Glutamatergic neuron (in vitro differentiated cells): ENCODE measurements at regions not wholly inside any gene's neighbourhood (a gene's known extent, or its start where the extent isn't known, plus 50 kb on each side); places are given as distances from the start of the nearest gene placed in this dataset.
A peak's percentile ranks its signal among the peaks of the same experiment; 100 is the strongest.

ENCODE experiments used
- DNase-seq: peaks from one replicate; pipeline ENCODE4 v3.0.0; 2022
- H3K27ac Mint-ChIP-seq: one replicate; pipeline ENCODE4 v1.8.0; 2020; ENCODE audit warnings: mild to moderate bottlenecking, mixed read lengths, inconsistent platforms; ENCODE audit not compliant: unreplicated experiment
- H3K27me3 Mint-ChIP-seq: one replicate; pipeline ENCODE4 v1.8.0; 2020; ENCODE audit warnings: mild to moderate bottlenecking, moderate library complexity, mixed read lengths, inconsistent platforms; ENCODE audit not compliant: unreplicated experiment
- H3K36me3 Mint-ChIP-seq: one replicate; pipeline ENCODE4 v1.8.0; 2020; ENCODE audit warnings: mild to moderate bottlenecking, mixed read lengths, inconsistent platforms; ENCODE audit not compliant: unreplicated experiment
- H3K4me1 Mint-ChIP-seq: one replicate; pipeline ENCODE4 v1.8.0; 2020; ENCODE audit warnings: mild to moderate bottlenecking, low read depth, mixed read lengths, inconsistent platforms; ENCODE audit not compliant: unreplicated experiment
- H3K4me3 Mint-ChIP-seq: one replicate; pipeline ENCODE4 v1.8.0; 2020; ENCODE audit warnings: mild to moderate bottlenecking, mixed read lengths, inconsistent platforms; ENCODE audit not compliant: unreplicated experiment
- H3K9me3 Mint-ChIP-seq: one replicate; pipeline ENCODE4 v1.8.0; 2020; ENCODE audit warnings: mild to moderate bottlenecking, moderate library complexity, mixed read lengths, inconsistent platforms; ENCODE audit not compliant: unreplicated experiment
- CTCF ChIP-seq: fragments of 200-600 bp; sonication (generic); IDR thresholded peaks from one replicate; pipeline ENCODE4 v1.5.0; 2021; ENCODE audit not compliant: partially characterized antibody, unreplicated experiment

DNA sequence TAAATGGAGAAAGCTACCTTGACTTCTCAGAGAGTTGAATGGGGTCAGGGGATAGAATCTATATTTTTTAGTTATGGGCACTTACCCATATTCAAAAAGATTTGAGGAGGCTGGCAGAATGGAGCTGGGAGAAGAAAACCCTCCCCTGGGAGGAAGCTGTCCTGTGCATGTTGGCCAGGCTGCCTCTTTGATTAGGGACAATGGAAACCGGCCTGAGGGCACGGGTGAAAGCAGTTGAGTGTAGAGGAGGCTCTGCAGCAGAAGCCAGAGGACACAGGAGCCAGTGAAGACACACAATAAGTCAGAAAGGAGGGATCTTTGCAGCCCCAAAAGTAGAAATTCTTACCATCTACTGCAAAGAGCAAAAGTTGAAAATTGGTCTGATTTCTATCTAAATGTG lies 66.6 kb upstream of the B3GAT1 start:
- Mint-ChIP-seq H3K4me3 (peak overlapping the region; percentile 20), H3K9me3 (peaks cover 20% of the 10 kb centered on the region), H3K4me1 (peaks cover 69% of the 10 kb centered on the region), H3K27me3 (peaks cover 19% of the 10 kb centered on the region), H3K27ac (peak overlapping the region; percentile 99), H3K36me3 (peaks cover 3% of the 10 kb centered on the region)
- no peak for TF ChIP-seq CTCF
- DNase-seq = no peak

- peak overlapping the region; percentile 20 for H3K4me3 Mint-ChIP-seq
- H3K27ac Mint-ChIP-seq = no peak overlapping the region
- H3K4me1 Mint-ChIP-seq = peaks cover 73% of the 10 kb centered on the region
- H3K36me3 Mint-ChIP-seq = peaks cover 7% of the 10 kb centered on the region
- DNase-seq = no peak
- peaks cover 23% of the 10 kb centered on the region for H3K9me3 Mint-ChIP-seq
- H3K27me3 Mint-ChIP-seq = peaks cover 19% of the 10 kb centered on the region
- no peak for TF ChIP-seq CTCF
Observed at GRCh38 chr11:134478176-134478575, 66.1 kb upstream of the B3GAT1 start.

DNA sequence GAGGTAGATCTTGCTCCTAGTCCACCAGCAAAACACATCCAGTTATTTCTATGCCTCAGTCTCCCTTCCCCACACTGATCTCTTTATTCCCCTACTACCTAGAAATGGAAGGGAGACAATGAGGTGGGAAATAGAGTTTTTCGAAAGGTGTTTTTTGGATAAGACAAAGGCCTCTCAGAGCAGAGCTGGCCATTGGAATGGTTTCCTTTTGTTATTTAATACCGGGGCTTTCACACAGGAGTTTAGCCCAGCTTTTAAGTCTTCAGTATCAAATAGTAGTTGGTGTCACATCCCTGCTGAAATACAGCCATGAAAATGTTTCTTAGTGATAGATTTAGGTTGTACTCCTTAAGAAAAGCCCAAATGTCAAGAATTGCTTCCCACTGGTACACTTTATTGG lies 65.4 kb upstream of the B3GAT1 start:
- H3K9me3 Mint-ChIP-seq = peaks cover 23% of the 10 kb centered on the region
- TF ChIP-seq CTCF = no peak
- DNase-seq = no peak
- H3K36me3 Mint-ChIP-seq = peaks cover 8% of the 10 kb centered on the region
- no peak overlapping the region for H3K4me3 Mint-ChIP-seq
- peaks cover 75% of the 10 kb centered on the region for H3K4me1 Mint-ChIP-seq
- peaks cover 19% of the 10 kb centered on the region for H3K27me3 Mint-ChIP-seq
- peak overlapping the region; percentile 8 for H3K27ac Mint-ChIP-seq

DNA sequence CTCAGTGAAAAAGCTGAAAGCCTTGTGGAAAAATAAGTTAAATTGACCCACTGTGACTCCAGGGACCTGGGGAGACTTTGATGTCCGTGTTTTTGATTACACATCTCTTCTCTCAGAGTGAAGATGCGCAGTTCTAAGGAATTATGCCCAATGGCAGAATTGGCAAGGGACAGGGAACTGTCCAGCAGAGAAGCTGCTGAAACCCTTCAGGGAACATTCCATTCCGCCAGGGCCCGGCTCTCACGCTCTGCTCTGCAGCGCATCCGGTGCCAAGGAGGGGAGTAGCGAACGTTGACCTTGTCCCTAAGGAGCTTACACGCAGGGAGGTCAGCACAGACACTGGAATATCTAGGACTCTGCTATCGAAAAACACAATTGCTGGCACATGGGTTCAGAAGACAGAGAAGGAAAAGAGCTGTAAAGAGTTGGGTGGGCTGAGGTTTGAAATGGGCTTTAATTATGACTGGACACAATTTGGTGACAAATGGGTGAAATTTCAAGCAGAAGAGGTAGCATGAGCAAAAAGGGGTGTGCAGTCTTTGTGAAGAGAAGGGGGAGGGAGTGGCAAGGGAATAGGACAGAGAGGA lies 64.5 kb upstream of the B3GAT1 start:
- no peak for DNase-seq
- peak overlapping the region; percentile 8 for H3K4me3 Mint-ChIP-seq
- peaks cover 23% of the 10 kb centered on the region for H3K9me3 Mint-ChIP-seq
- peaks cover 8% of the 10 kb centered on the region for H3K36me3 Mint-ChIP-seq
- no peak for TF ChIP-seq CTCF
- H3K27ac Mint-ChIP-seq = no peak overlapping the region
- H3K27me3 Mint-ChIP-seq = peaks cover 19% of the 10 kb centered on the region
- peaks cover 77% of the 10 kb centered on the region for H3K4me1 Mint-ChIP-seq

- H3K27me3 Mint-ChIP-seq = peaks cover 19% of the 10 kb centered on the region
- H3K4me1 Mint-ChIP-seq = peaks cover 77% of the 10 kb centered on the region
- peaks cover 8% of the 10 kb centered on the region for H3K36me3 Mint-ChIP-seq
- H3K9me3 Mint-ChIP-seq = peaks cover 20% of the 10 kb centered on the region
- no peak for DNase-seq
- H3K27ac Mint-ChIP-seq = no peak overlapping the region
- no peak overlapping the region for H3K4me3 Mint-ChIP-seq
- TF ChIP-seq CTCF = no peak
Observed at GRCh38 chr11:134475951-134476350, 63.9 kb upstream of the B3GAT1 start.
